ENCODE measurements at regions not wholly inside any gene's neighbourhood (a gene's known extent, or its start where the extent isn't known, plus 50 kb on each side); places are given as distances from the start of the nearest gene placed in this dataset.
"Not testable (repeated sequence)": the region's sequence is repeated elsewhere in the genome, so short reads cannot be mapped to it uniquely, and the experiment has no call there.

DNA sequence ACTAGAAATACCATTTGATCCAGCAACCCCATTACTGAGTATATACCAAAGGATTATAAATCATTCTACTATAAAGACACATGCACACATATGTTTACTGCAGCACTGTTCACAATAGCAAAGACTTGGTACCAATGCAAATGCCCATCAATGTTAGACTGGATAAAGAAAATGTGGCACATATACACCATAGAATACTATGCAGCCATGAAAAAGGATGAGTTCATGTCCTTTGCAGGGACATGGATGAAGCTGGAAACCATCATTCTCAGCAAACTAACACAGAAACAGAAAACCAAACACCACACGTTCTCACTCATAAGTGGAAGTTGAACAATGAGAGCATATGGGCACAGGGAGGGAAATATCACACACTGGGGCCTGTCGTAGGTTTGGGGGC, 106.0 kb downstream of the SPATA18 start:
- not testable (repeated sequence) for H3K4me1 ChIP-seq; H3K27me3 ChIP-seq; DNase-seq; H3K36me3 ChIP-seq; H3K4me3 ChIP-seq (ENCODE audit: low read depth, low read length); H3K9me3 ChIP-seq

DNA sequence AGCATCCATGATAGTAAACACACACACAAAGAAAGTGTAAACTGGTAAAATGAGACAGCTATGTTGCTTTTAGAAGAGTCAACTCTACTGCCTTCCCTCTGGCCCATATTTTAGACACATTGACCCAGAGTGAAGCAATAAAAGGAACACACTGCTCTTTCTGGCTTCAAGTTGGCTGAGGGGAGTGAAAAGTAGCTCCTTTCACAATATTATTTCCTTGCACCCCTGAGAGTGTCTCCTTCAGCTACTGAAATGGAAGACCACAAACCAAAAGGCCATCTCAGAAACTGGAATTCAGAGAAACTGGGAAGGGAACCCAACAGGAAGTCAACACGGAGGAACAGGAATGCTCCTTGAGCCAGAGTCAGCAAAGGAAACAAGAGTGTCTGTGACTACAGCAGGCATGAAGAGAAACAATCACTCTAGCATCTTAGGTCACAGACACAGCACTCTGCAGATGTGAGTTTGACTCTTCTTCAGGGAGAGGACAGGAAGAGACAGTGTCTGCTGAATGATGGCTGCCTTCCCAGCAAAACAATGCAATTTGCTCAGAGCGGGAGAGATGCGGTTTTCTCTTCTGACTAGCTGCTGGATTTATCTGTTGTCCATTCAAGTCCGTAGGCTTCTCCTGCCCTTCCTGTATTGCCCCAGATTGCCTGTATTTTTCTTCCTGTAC, 106.7 kb downstream of the SPATA18 start:
- Histone ChIP-seq H3K36me3 (no peaks in the 10 kb centered on the region), H3K27me3 (no peaks in the 10 kb centered on the region), H3K4me1 (no peaks in the 10 kb centered on the region), H3K4me3 (ENCODE audit: low read depth, low read length) (no peak overlapping the region), H3K9me3 (no peaks in the 10 kb centered on the region)
- TF ChIP-seq, protein P1, sequence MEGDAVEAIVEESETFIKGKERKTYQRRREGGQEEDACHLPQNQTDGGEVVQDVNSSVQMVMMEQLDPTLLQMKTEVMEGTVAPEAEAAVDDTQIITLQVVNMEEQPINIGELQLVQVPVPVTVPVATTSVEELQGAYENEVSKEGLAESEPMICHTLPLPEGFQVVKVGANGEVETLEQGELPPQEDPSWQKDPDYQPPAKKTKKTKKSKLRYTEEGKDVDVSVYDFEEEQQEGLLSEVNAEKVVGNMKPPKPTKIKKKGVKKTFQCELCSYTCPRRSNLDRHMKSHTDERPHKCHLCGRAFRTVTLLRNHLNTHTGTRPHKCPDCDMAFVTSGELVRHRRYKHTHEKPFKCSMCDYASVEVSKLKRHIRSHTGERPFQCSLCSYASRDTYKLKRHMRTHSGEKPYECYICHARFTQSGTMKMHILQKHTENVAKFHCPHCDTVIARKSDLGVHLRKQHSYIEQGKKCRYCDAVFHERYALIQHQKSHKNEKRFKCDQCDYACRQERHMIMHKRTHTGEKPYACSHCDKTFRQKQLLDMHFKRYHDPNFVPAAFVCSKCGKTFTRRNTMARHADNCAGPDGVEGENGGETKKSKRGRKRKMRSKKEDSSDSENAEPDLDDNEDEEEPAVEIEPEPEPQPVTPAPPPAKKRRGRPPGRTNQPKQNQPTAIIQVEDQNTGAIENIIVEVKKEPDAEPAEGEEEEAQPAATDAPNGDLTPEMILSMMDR (IDR thresholded peaks at IDR 0.05; ENCODE audit: low read depth, low read length) = no peak
- DNase-seq = no peak

DNA sequence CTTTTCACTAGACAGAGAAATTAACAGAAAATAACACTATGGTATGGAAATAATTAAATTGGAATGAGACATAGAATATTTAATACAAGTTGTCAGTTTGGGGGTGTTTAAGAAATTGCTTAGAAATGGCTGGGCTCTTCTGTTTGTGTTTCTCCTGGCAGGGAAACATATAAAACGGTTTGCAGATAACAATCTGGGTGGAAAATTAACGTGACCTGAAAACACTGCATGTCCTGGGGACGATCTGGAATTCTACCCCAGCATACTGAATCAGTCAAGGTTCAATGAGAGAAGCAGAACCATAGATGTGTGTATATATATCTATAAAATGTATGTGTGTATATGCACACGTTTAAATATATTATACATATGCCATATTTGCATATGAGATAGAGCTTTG, 109.8 kb downstream of the SPATA18 start:
- Histone ChIP-seq H3K9me3 (no peaks in the 10 kb centered on the region), H3K27me3 (no peaks in the 10 kb centered on the region), H3K36me3 (no peaks in the 10 kb centered on the region), H3K4me1 (no peaks in the 10 kb centered on the region), H3K4me3 (ENCODE audit: low read depth, low read length) (no peak overlapping the region)
- TF ChIP-seq, protein P1 (IDR thresholded peaks at IDR 0.05; ENCODE audit: low read depth, low read length) = no peak
- DNase-seq = no peak

DNA sequence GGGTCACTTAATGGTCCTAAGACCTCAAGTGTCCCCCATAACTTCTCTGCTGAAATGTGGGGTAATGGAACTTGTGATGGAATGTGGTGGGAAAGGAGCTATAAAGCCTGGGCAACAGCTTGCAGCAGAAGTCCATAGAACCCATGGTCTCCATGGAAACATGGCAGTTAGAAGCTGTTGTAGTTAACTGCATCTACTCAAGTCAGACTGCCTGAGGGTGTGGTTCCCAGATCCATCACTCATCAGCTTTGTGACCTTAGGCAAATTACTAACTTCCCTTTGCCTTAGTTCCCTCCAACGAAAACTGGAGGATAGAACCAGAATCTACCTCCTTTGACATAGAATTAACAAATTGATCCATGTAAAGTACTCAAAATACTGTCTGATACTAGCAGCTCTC, 113.0 kb downstream of the SPATA18 start:
- no peaks in the 10 kb centered on the region for H3K9me3 ChIP-seq
- H3K4me3 ChIP-seq (ENCODE audit: low read depth, low read length) = no peak overlapping the region
- no peaks in the 10 kb centered on the region for H3K36me3 ChIP-seq
- H3K4me1 ChIP-seq = no peaks in the 10 kb centered on the region
- DNase-seq = no peak
- TF ChIP-seq, protein P1 (IDR thresholded peaks at IDR 0.05; ENCODE audit: low read depth, low read length) = no peak
- no peaks in the 10 kb centered on the region for H3K27me3 ChIP-seq

DNA sequence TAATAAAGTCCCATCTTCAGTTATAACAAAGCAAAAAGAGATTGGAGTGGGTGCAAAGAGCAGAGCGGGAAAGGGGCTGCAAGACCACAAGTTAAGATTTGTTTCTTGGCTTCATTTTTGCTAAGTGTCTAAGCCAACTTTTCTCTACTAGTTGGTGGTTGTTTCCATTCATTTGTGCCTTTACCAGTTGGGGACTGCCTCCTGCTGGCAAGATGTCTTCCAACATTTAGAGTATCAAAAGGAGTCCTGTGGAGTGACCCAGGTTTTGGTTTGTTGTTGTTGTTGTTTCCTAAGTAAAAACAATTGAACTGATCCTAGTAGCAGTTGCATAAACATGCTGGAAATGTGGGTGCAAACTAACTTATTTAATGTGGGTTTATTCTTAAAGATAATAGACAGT, 121.1 kb downstream of the SPATA18 start:
- no peaks in the 10 kb centered on the region for H3K36me3 ChIP-seq
- no peak for DNase-seq
- H3K4me3 ChIP-seq (ENCODE audit: low read depth, low read length) = no peak overlapping the region
- H3K4me1 ChIP-seq = no peaks in the 10 kb centered on the region
- TF ChIP-seq, protein P1 (IDR thresholded peaks at IDR 0.05; ENCODE audit: low read depth, low read length) = peak; percentile 49
- no peaks in the 10 kb centered on the region for H3K27me3 ChIP-seq
- H3K9me3 ChIP-seq = no peaks in the 10 kb centered on the region

DNA sequence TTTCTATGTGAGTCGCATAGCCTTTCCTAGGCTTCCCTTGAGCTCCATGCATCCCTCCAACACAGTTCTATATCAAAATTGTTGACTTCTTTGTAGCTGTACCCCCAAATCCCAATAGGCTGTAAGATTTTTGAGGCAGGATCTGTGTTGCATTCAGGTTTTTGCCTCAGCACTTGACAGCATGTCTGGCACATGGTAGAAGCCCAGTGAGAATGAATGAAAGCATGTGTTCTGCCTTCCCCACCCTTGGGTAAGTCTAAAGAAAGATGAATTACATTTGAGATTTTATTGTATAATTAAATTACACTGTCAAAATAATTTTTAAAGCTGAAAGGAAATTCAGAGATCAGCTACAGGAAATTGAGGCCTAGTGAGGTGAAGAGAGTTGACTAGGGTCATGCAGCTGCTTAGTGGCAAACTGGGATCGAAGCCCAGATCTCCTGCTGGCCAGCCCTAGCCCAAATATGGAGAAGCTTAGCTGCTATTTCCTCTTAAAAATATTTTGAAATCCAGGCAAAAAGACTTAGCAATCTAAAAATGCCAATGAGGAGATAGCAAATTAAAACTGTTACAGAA, 122.5 kb downstream of the SPATA18 start:
- no peaks in the 10 kb centered on the region for H3K36me3 ChIP-seq
- no peaks in the 10 kb centered on the region for H3K4me1 ChIP-seq
- TF ChIP-seq, protein P1 (IDR thresholded peaks at IDR 0.05; ENCODE audit: low read depth, low read length) = no peak
- no peaks in the 10 kb centered on the region for H3K9me3 ChIP-seq
- no peak for DNase-seq
- no peaks in the 10 kb centered on the region for H3K27me3 ChIP-seq
- no peak overlapping the region for H3K4me3 ChIP-seq (ENCODE audit: low read depth, low read length)
